Activated CD4-positive, alpha-beta memory T cell treated with anti-CD3 and anti-CD28 coated beads, Interleukin-2, amount 10 ng/mL, durations not matched to agents 7 days and 5 days (primary cell): ENCODE measurements at regions not wholly inside any gene's neighbourhood (a gene's known extent, or its start where the extent isn't known, plus 50 kb on each side); places are given as distances from the start of the nearest gene placed in this dataset.
A peak's percentile ranks its signal among the peaks of the same experiment; 100 is the strongest.
"Not testable (repeated sequence)": the region's sequence is repeated elsewhere in the genome, so short reads cannot be mapped to it uniquely, and the experiment has no call there.

Experiments
- CTCF ChIA-PET: fragments of 350-600 bp; sonication (Branson Sonifier 250); formaldehyde crosslinking; loops from one replicate; lab custom pipeline; 2021; ENCODE audit warnings: antibody characterized with exemption, inconsistent platforms; lab: Charles Lee
- POLR2A ChIA-PET: fragments of 350-600 bp; sonication (Branson Sonifier 250); formaldehyde crosslinking; loops from one replicate; lab custom pipeline; 2021; ENCODE audit warnings: antibody characterized with exemption; lab: Charles Lee
- DNase-seq: peaks from one replicate; pipeline ENCODE4 v3.0.0-alpha.2; 2020
- H3K27ac Mint-ChIP-seq: one replicate; pipeline ENCODE4 v1.8.0; 2021; ENCODE audit warnings: mild to moderate bottlenecking, mixed read lengths
- H3K27me3 Mint-ChIP-seq: one replicate; pipeline ENCODE4 v1.8.0; 2021; ENCODE audit warnings: mixed read lengths
- H3K36me3 Mint-ChIP-seq: one replicate; pipeline ENCODE4 v1.8.0; 2021; ENCODE audit warnings: low read depth, mixed read lengths
- H3K4me1 Mint-ChIP-seq: one replicate; pipeline ENCODE4 v1.8.0; 2021; ENCODE audit warnings: mixed read lengths
- H3K4me3 Mint-ChIP-seq: one replicate; pipeline ENCODE4 v1.8.0; 2021; ENCODE audit warnings: mild to moderate bottlenecking, mixed read lengths
- H3K9me3 Mint-ChIP-seq: one replicate; pipeline ENCODE4 v1.8.0; 2021; ENCODE audit warnings: mixed read lengths

- Mint-ChIP-seq H3K4me1 (peaks cover 12% of the 10 kb centered on the region), H3K36me3 (no peaks in the 10 kb centered on the region), H3K27me3 (peaks cover 9% of the 10 kb centered on the region), H3K4me3 (no peak overlapping the region), H3K9me3 (peaks cover 4% of the 10 kb centered on the region), H3K27ac (no peak overlapping the region)
- ChIA-PET POLR2A (no interaction called here), CTCF (interaction anchor here (1.3 kb wide), 1 partner anchor 90 kb away, joined by 3 read pairs; no protein-coding TSS in a partner anchor)
- DNase-seq, result no peak
Observed at GRCh38 chr1:31485166-31485565, 72.2 kb downstream of the SERINC2 start.

GRCh38 chr1:31487143-31487542, 74.1 kb downstream of the SERINC2 start:
- peak overlapping the region; percentile 22 for H3K4me3 Mint-ChIP-seq

GRCh38 chr1:31487721-31488293, 74.8 kb downstream of the SERINC2 start:
- Mint-ChIP-seq H3K4me3 (no peak overlapping the region), H3K27me3 (peaks cover 5% of the 10 kb centered on the region), H3K36me3 (no peaks in the 10 kb centered on the region), H3K4me1 (peaks cover 12% of the 10 kb centered on the region), H3K27ac (peak overlapping the region; percentile 59), H3K9me3 (peaks cover 4% of the 10 kb centered on the region)
- CTCF ChIA-PET, result no interaction called here
- DNase-seq, result no peak
- POLR2A ChIA-PET, result interaction anchor here (0.6 kb wide), 1 partner anchor 81 kb away, joined by 3 read pairs; no protein-coding TSS in a partner anchor

More at GRCh38 chr1:31487143-31487542, 74.1 kb downstream of the SERINC2 start:
- Mint-ChIP-seq H3K4me1 (peaks cover 12% of the 10 kb centered on the region), H3K9me3 (peaks cover 4% of the 10 kb centered on the region), H3K36me3 (no peaks in the 10 kb centered on the region), H3K27ac (peak overlapping the region; percentile 59), H3K27me3 (peaks cover 5% of the 10 kb centered on the region)
- ChIA-PET CTCF (no interaction called here), POLR2A (interaction anchor here (0.6 kb wide), 1 partner anchor 80 kb away, joined by 3 read pairs; no protein-coding TSS in a partner anchor)
- no peak for DNase-seq

- POLR2A ChIA-PET, result interaction anchor here (1.0 kb wide), 1 partner anchor 130 kb away, joined by 3 read pairs; no protein-coding TSS in a partner anchor
- CTCF ChIA-PET, result no interaction called here
- Mint-ChIP-seq H3K4me3 (no peak overlapping the region), H3K27ac (no peak overlapping the region), H3K4me1 (peaks cover 12% of the 10 kb centered on the region), H3K27me3 (peaks cover 8% of the 10 kb centered on the region), H3K9me3 (peaks cover 4% of the 10 kb centered on the region), H3K36me3 (no peaks in the 10 kb centered on the region)
- no peak for DNase-seq
Observed at GRCh38 chr1:31488528-31488927, 75.5 kb downstream of the SERINC2 start.

- POLR2A ChIA-PET, H3K36me3 Mint-ChIP-seq, DNase-seq, H3K9me3 Mint-ChIP-seq, H3K27ac Mint-ChIP-seq, CTCF ChIA-PET, H3K4me3 Mint-ChIP-seq, H3K27me3 Mint-ChIP-seq: not testable (repeated sequence)
- peaks cover 12% of the 10 kb centered on the region for H3K4me1 Mint-ChIP-seq
Observed at GRCh38 chr1:31489575-31489974, 76.6 kb downstream of the SERINC2 start.

- H3K27ac Mint-ChIP-seq, result not testable (repeated sequence)
Observed at GRCh38 chr1:31490596-31490995, 77.6 kb downstream of the SERINC2 start.

GRCh38 chr1:31495351-31495750, 81.0 kb upstream of the TINAGL1 start:
- H3K4me3 Mint-ChIP-seq, POLR2A ChIA-PET, H3K4me1 Mint-ChIP-seq, CTCF ChIA-PET, H3K9me3 Mint-ChIP-seq, H3K36me3 Mint-ChIP-seq, DNase-seq, H3K27me3 Mint-ChIP-seq, H3K27ac Mint-ChIP-seq: not testable (repeated sequence)

More at GRCh38 chr1:31490596-31490995, 77.6 kb downstream of the SERINC2 start:
- H3K36me3 Mint-ChIP-seq, POLR2A ChIA-PET, DNase-seq, CTCF ChIA-PET, H3K9me3 Mint-ChIP-seq, H3K4me3 Mint-ChIP-seq, H3K27me3 Mint-ChIP-seq: not testable (repeated sequence)
- peaks cover 12% of the 10 kb centered on the region for H3K4me1 Mint-ChIP-seq

- H3K4me1 Mint-ChIP-seq, CTCF ChIA-PET, H3K27me3 Mint-ChIP-seq, H3K4me3 Mint-ChIP-seq, H3K27ac Mint-ChIP-seq, H3K36me3 Mint-ChIP-seq, H3K9me3 Mint-ChIP-seq, DNase-seq, POLR2A ChIA-PET: not testable (repeated sequence)
Observed at GRCh38 chr1:31495770-31496169, 80.5 kb upstream of the TINAGL1 start.

GRCh38 chr1:31497601-31498000, 78.7 kb upstream of the TINAGL1 start:
- no peak overlapping the region for H3K4me3 Mint-ChIP-seq
- peaks cover 6% of the 10 kb centered on the region for H3K27me3 Mint-ChIP-seq
- no peaks in the 10 kb centered on the region for H3K36me3 Mint-ChIP-seq
- POLR2A ChIA-PET, result no interaction called here
- no peak for DNase-seq
- CTCF ChIA-PET, result interaction anchor here (1.2 kb wide), 1 partner anchor 51 kb away, joined by 4 read pairs; no protein-coding TSS in a partner anchor
- H3K27ac Mint-ChIP-seq, result no peak overlapping the region
- no peaks in the 10 kb centered on the region for H3K9me3 Mint-ChIP-seq
- no peaks in the 10 kb centered on the region for H3K4me1 Mint-ChIP-seq

GRCh38 chr1:31498376-31499040, 77.8 kb upstream of the TINAGL1 start:
- no peak overlapping the region for H3K4me3 Mint-ChIP-seq
- no peak for DNase-seq
- no peaks in the 10 kb centered on the region for H3K36me3 Mint-ChIP-seq
- no peaks in the 10 kb centered on the region for H3K9me3 Mint-ChIP-seq
- peaks cover 4% of the 10 kb centered on the region for H3K27me3 Mint-ChIP-seq
- ChIA-PET POLR2A (no interaction called here), CTCF (interaction anchor here (1.2 kb wide), 1 partner anchor 50 kb away, joined by 4 read pairs; no protein-coding TSS in a partner anchor)
- H3K4me1 Mint-ChIP-seq, result no peaks in the 10 kb centered on the region
- no peak overlapping the region for H3K27ac Mint-ChIP-seq

GRCh38 chr1:31501505-31501904, 74.8 kb upstream of the TINAGL1 start:
- ChIA-PET POLR2A (no interaction called here), CTCF (interaction anchor here (0.8 kb wide), 1 partner anchor 46 kb away, joined by 3 read pairs; no protein-coding TSS in a partner anchor)
- Mint-ChIP-seq H3K27ac (no peak overlapping the region), H3K9me3 (no peaks in the 10 kb centered on the region), H3K4me3 (no peak overlapping the region), H3K4me1 (peaks cover 10% of the 10 kb centered on the region), H3K27me3 (peaks cover 2% of the 10 kb centered on the region), H3K36me3 (no peaks in the 10 kb centered on the region)
- DNase-seq, result no peak

- no peaks in the 10 kb centered on the region for H3K9me3 Mint-ChIP-seq
- H3K4me1 Mint-ChIP-seq, result peaks cover 10% of the 10 kb centered on the region
- H3K27me3 Mint-ChIP-seq, result peaks cover 2% of the 10 kb centered on the region
- H3K4me3 Mint-ChIP-seq, result no peak overlapping the region
- DNase-seq, result no peak
- CTCF ChIA-PET, result no interaction called here
- H3K27ac Mint-ChIP-seq, result no peak overlapping the region
- POLR2A ChIA-PET, result no interaction called here
- H3K36me3 Mint-ChIP-seq, result no peaks in the 10 kb centered on the region
Observed at GRCh38 chr1:31502253-31502652, 74.1 kb upstream of the TINAGL1 start.

GRCh38 chr1:31502926-31503511, 73.3 kb upstream of the TINAGL1 start:
- H3K4me1 Mint-ChIP-seq, result peaks cover 10% of the 10 kb centered on the region
- ChIA-PET CTCF (no interaction called here), POLR2A (no interaction called here)
- H3K9me3 Mint-ChIP-seq, result no peaks in the 10 kb centered on the region
- DNase-seq, result no peak
- peaks cover 3% of the 10 kb centered on the region for H3K27me3 Mint-ChIP-seq
- no peaks in the 10 kb centered on the region for H3K36me3 Mint-ChIP-seq
- no peak overlapping the region for H3K27ac Mint-ChIP-seq
- no peak overlapping the region for H3K4me3 Mint-ChIP-seq
